Chondrocyte (in vitro differentiated cells): ENCODE measurements at regions not wholly inside any gene's neighbourhood (a gene's known extent, or its start where the extent isn't known, plus 50 kb on each side); places are given as distances from the start of the nearest gene placed in this dataset.
A peak's percentile ranks its signal among the peaks of the same experiment; 100 is the strongest.

ENCODE experiments used
- DNase-seq: peaks from one replicate; pipeline ENCODE4 v3.0.0; 2021; ENCODE audit warnings: mixed read lengths, low spot score
- H3K27ac Mint-ChIP-seq: one replicate; pipeline ENCODE4 v1.8.0; 2021; ENCODE audit warnings: mild to moderate bottlenecking, moderate library complexity, mixed read lengths; ENCODE audit not compliant: unreplicated experiment
- H3K27me3 Mint-ChIP-seq: 2 replicates; pipeline ENCODE4 v1.8.0; 2021; ENCODE audit warnings: low read depth, mixed read lengths
- H3K36me3 Mint-ChIP-seq: 2 replicates; pipeline ENCODE4 v1.8.0; 2021; ENCODE audit warnings: low read depth, mixed read lengths
- H3K4me1 Mint-ChIP-seq: 2 replicates; pipeline ENCODE4 v1.8.0; 2021; ENCODE audit warnings: low read depth, mild to moderate bottlenecking, mixed read lengths
- H3K4me3 Mint-ChIP-seq: one replicate; pipeline ENCODE4 v1.8.0; 2021; ENCODE audit warnings: mild to moderate bottlenecking, moderate library complexity, mixed read lengths; ENCODE audit not compliant: unreplicated experiment
- H3K9me3 Mint-ChIP-seq: 2 replicates; pipeline ENCODE4 v1.8.0; 2021; ENCODE audit warnings: low read depth, mixed read lengths
- TF ChIP-seq, protein P1 (sequence below): fragments of 200-600 bp; sonication (generic); IDR thresholded peaks from 2 replicates; pipeline ENCODE4 v1.5.0; 2021; ENCODE audit warnings: antibody characterized with exemption, mild to moderate bottlenecking, moderate library complexity

DNA sequence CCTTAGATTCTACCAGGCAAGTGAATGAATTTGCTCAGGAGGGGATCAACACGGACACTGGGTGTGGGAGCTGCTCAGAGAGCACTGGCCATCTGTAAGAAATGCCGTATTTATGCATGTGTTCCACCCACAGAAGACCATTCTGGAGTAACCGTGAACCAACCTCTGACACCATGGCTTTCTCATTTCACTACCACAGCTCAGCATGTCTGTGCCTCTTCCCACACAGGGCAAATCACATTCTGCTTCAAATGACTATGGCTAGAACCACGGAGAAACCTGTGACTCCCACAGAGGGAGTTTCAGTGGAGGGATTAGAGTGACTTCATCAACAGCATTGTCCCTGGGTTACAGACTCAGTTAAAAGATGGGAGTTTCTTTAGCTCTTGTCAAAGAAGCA, 893.4 kb downstream of the XPNPEP1 start:
- TF ChIP-seq, protein P1, sequence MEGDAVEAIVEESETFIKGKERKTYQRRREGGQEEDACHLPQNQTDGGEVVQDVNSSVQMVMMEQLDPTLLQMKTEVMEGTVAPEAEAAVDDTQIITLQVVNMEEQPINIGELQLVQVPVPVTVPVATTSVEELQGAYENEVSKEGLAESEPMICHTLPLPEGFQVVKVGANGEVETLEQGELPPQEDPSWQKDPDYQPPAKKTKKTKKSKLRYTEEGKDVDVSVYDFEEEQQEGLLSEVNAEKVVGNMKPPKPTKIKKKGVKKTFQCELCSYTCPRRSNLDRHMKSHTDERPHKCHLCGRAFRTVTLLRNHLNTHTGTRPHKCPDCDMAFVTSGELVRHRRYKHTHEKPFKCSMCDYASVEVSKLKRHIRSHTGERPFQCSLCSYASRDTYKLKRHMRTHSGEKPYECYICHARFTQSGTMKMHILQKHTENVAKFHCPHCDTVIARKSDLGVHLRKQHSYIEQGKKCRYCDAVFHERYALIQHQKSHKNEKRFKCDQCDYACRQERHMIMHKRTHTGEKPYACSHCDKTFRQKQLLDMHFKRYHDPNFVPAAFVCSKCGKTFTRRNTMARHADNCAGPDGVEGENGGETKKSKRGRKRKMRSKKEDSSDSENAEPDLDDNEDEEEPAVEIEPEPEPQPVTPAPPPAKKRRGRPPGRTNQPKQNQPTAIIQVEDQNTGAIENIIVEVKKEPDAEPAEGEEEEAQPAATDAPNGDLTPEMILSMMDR, result no peak
- DNase-seq, result no peak
- Mint-ChIP-seq H3K27me3 (no peaks in the 10 kb centered on the region), H3K9me3 (no peaks in the 10 kb centered on the region), H3K36me3 (no peaks in the 10 kb centered on the region), H3K4me1 (no peaks in the 10 kb centered on the region), H3K27ac (no peak overlapping the region), H3K4me3 (no peak overlapping the region)

DNA sequence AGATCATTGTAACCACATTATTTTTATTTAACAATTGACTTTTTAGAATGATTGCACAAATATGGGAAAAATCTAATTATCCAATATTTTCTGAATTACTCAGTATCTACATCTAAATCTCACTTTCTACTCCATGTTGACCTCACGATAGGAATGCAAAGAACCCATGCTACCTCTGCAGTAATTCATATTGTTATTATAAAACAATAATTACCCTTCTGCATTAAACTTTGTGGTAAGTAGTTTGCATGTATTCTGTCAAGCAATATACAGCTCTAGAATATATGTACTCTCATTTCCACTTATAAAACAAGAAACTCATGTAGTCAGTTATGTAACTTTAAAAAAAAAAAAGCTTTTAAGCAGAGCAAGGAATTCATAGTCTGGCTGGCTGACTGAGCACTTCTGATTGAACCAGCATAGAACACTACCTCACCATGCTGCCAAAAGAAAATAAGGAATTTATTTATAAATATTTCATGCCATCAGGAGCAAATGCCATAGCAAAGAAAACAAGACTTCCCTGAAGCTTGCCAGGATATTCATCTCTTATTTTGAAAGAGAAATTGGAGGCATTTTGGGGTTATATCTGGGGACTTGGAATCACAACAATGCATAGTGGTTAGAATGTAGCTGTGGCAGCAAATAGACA, 895.7 kb downstream of the XPNPEP1 start:
- Mint-ChIP-seq H3K4me3 (no peak overlapping the region), H3K9me3 (no peaks in the 10 kb centered on the region), H3K4me1 (no peaks in the 10 kb centered on the region), H3K36me3 (no peaks in the 10 kb centered on the region), H3K27me3 (no peaks in the 10 kb centered on the region), H3K27ac (no peak overlapping the region)
- DNase-seq, result no peak
- TF ChIP-seq, protein P1, result no peak

DNA sequence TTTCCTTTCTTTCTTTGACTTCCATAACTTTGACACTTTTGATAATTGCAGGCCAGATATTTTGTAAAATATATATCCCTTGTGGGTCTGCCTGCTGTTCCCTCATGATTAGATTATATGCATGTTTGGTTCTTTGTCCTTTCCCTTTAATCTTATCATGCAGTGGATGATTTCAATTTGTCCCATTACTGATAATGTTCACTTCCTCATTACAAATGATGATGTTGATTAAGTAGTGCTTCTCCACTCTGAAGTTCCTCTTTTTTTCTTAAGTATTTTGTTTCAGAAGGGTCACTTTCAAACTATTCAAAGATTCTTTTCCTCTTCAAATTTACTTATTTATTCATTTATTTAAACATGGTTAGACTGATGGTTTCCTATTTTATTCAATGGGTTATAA, 898.1 kb downstream of the XPNPEP1 start:
- TF ChIP-seq, protein P1, result no peak
- H3K4me3 Mint-ChIP-seq, result no peak overlapping the region
- H3K27me3 Mint-ChIP-seq, result no peaks in the 10 kb centered on the region
- H3K4me1 Mint-ChIP-seq, result no peaks in the 10 kb centered on the region
- H3K9me3 Mint-ChIP-seq, result no peaks in the 10 kb centered on the region
- no peak for DNase-seq
- no peaks in the 10 kb centered on the region for H3K36me3 Mint-ChIP-seq
- no peak overlapping the region for H3K27ac Mint-ChIP-seq

DNA sequence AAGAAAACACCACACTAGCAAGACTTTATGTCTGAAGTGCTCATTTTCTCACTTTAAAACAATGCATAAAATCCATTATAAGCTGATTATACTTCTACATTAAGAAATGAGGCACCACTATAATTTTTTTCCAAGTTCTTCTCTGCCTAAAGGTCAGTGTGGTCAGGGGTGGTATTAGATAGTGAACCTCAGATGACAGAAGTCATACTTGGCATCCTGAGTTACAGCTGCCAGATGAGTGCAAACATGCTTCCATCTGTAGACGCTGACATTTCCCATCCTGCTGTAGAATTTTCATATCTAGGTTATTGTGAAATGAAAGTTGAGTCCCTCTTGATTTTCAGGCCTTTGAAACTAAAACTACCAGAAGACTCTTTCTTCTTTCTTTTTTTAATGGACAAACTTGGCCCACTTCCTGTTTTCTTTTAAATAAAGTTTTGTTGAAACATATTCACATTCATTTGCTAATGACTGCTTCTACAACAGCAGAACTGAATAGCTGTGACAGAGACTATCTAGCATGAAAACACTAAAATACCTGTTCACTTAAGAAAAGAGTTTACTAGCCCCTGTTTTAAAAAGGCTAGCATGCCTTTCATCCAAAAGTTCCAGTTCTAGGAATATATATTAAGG, 900.8 kb downstream of the XPNPEP1 start:
- no peaks in the 10 kb centered on the region for H3K36me3 Mint-ChIP-seq
- H3K4me3 Mint-ChIP-seq, result no peak overlapping the region
- H3K4me1 Mint-ChIP-seq, result no peaks in the 10 kb centered on the region

DNA sequence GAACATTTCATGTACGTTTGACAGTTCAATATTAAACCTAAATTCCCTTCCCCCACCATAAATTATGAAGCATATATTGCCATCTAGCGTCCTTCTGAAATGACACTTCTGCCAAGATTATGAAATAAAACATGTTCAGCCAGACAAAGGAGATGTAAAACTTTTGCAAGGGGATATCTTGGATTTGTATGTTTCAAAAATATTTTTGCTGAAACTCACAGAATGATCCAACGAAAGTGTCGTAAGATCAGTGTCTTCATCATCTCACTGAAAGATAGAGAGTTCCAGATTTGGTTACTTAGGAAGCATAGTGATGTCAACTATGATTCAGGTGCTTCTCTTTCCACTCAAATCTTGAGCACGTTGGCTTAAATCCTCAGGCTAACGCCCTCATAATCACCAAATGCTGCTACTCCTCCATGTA, 904.3 kb downstream of the XPNPEP1 start:
- Mint-ChIP-seq H3K4me1 (no peaks in the 10 kb centered on the region), H3K4me3 (no peak overlapping the region), H3K27ac (no peak overlapping the region), H3K9me3 (no peaks in the 10 kb centered on the region), H3K36me3 (no peaks in the 10 kb centered on the region), H3K27me3 (no peaks in the 10 kb centered on the region)
- TF ChIP-seq, protein P1, result peak; percentile 34
- no peak for DNase-seq

More for the DNA sequence above, 900.8 kb downstream of the XPNPEP1 start:
- Mint-ChIP-seq H3K9me3 (no peaks in the 10 kb centered on the region), H3K27ac (no peak overlapping the region), H3K27me3 (no peaks in the 10 kb centered on the region)
- no peak for DNase-seq
- TF ChIP-seq, protein P1, result no peak
